ENCODE measurements at regions not wholly inside any gene's neighbourhood (a gene's known extent, or its start where the extent isn't known, plus 50 kb on each side); places are given as distances from the start of the nearest gene placed in this dataset.
"Not testable (repeated sequence)": the region's sequence is repeated elsewhere in the genome, so short reads cannot be mapped to it uniquely, and the experiment has no call there.

DNA sequence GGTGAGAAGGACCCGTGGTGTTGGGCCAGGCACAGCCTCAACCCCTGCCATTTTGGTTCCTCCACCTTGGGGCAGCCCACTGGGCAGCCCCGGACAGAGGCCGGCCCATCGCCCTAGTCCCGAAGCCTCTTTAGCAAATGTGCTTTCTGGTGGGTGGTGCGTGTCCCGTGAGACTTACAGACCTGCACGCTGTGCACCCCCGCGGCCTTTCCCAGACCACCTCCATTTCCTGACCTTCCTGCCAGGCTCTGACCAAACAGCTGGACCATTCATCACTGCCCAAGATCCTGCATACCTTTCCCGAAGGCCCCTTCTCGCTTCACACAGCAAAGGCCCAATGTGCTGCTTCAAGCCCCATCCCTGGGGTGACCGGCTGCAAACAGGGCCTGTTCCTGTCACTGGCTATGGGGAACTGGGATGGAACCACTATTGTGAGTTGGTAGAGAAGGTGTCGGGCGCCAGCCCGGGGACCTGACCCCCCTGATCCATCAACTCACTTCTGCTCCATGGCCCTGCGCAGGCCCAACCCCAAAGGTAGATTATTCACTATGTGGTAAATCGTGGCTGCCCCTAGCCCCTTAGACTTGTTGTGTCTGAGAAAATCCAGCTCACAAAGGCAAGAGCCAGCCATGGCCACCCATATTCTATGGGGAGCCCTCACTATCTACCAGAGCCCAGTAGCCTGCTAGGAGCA, 341.0 kb downstream of the EIPR1 start:
- no peak for DNase-seq (ENCODE audit: low read depth)

DNA sequence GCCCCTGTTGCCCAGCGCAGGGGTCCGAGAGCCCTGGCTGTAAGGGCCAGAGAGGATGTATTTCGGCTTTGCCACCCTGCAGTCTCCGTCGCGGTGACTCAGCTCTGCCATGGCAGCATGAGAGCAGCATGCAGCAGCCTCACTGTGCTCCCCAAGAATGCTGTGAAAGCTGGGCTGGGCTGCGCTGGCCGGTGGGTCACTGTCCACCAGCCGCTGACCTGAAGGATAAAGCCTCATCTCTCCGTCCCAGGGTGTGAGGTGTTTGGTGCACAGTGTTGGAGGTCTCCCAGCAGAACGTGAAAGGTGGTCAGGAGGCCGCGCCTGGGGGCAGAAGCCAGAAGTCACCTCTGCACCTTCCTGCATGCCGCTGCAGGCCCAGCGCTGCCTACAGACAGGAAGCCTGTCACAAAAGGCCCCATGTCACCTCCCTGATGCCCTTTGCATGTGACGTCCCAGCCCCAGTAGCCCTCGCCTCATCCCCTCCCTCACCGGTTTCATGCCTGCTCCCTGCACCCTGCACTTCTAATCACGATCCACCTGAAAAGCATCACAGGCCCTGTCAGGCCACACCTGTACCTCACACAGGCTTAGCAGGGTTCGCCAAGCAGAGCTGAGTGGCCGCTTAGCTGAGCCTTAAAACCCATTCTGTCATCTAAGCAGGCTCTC, 342.1 kb downstream of the EIPR1 start:
- DNase-seq (ENCODE audit: low read depth), result no peak

DNA sequence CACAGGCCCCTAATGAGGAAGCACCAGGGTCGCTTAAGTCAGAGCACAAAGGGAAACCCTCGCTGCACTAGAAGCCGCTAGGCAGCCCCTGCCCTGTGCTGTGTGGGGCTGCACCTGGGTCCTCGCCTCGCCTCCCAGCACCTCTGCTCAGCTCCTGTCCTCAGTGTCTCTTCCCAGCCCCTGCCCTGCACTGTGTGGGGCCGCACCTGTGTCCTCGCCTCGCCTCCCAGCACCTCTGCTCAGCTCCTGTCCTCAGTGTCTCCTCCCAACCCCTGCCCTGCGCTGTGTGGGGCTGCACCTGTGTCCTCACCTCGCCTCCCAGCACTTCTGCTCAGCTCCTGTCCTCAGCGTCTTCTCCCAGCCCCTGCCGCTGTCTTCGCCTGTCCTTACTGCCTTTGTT, 342.8 kb downstream of the EIPR1 start:
- no peak for DNase-seq (ENCODE audit: low read depth)

DNA sequence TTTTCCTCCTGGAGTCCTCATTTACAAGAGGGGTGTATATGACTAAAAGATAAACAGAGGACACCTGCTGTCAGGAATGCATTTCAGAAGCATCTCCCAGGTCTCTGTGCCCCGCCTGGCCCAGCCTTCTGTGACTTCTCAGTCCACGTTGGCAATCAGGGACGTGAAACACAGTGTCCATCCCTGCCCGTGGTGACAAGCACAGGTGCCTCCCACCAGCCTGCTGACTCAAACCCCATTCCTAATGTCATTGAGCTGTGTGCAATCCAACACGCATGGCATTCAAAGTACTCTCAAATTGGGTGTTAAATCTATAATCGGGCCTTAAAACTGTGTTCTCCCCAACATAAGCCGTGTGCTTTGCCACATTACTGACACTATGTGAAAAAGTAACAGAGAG, 343.2 kb downstream of the EIPR1 start:
- DNase-seq (ENCODE audit: low read depth), result no peak

DNA sequence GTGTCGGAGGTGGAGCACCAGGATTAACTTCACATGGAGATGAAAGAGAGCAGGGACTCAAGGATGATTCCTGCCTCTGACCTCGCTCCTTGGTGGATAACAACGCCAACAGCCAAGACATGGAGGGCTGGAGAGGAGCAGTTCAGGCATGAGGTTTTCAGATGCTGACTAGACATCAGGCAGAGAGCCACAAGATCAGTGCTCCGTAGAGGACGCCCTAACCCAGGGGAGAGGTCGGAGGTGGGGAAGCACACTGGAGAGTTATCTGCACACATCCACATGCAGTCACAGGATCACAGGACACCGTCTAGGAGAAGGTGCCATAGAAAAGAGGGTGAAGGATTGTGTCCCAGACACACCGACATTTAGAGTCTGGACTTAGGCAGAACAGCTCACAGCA, 344.3 kb downstream of the EIPR1 start:
- no peak for DNase-seq (ENCODE audit: low read depth)

DNA sequence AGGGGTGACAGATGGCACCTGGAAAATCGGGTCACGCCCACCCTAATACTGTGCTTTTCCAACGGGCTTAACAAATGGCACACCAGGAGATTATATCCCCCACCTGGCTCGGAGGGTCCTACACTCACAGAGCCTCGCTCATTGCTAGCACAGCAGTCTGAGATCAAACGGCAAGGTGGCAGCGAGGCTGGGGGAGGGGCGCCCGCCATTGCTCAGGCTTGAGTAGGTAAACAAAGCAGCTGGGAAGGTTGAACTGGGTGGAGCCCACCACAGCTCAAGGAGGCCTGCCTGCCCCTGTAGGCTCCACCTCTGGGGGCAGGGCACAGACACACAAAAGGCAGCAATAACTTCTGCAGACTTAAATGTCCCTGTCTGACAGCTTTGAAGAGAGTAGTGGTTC, 346.8 kb downstream of the EIPR1 start:
- DNase-seq (ENCODE audit: low read depth), result not testable (repeated sequence)

DNA sequence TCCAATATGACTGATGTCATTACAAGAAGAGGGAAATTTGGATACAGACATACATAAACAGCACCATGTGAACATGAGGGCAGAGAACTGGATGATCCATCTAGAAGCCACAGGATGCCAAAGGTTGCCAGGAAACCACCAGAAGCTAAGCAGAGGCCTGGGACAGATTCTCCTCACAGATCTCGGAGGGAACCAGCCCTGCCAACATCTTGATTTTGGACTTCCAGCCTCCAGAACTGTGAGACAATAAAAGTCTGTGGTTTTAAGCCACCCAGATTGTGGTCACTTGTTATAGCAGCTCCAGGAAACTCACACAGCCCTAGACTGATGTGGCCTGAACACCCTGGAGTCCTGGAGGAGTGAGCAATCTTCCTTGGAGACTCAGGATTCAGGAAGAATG, 351.6 kb downstream of the EIPR1 start:
- no peak for DNase-seq (ENCODE audit: low read depth)

DNA sequence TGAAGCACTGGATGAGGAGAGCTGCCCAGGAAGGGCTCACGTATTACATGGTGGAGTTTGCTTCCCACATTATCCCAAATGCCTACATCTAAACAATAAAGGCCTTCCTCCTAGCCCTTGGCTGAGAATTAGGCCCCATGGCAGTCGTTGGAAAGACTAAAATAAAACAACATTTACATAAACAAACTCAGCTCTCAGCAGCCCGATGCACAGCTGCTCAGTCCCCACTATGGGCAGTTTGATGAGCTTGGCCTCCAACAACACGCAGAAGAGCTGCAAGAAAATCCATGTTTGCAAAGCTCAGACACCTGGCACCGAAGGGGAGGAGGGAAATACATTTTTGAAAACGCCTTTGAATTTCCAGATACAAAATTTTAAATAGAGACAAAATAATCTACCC, 352.4 kb downstream of the EIPR1 start:
- no peak for DNase-seq (ENCODE audit: low read depth)

DNA sequence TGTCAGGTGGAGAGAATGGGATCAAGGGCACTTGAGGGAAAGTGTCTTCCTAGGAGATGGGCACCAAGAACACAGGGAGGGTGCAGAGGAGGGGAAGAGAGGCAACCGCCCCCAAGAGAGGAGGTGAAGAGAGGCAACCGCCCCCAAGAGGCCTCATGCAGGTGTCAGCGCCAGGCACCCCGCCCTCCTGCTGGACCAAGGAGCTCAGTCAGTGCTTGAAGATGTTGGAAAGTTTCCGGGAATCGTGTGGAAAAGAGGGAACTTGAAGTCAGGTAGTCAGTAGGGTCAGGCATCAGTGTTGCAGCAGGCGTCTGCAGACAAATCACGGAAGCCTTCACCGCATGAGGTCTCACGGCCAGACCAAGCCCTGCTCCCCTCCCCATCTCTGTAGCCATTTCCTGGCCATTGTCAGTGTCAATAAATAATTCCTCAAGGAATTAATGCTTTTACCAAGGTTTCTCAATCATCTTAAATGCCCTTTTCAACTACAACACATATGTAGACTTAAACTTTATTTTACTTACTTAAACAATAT, 353.1 kb downstream of the EIPR1 start:
- DNase-seq (ENCODE audit: low read depth), result no peak

DNA sequence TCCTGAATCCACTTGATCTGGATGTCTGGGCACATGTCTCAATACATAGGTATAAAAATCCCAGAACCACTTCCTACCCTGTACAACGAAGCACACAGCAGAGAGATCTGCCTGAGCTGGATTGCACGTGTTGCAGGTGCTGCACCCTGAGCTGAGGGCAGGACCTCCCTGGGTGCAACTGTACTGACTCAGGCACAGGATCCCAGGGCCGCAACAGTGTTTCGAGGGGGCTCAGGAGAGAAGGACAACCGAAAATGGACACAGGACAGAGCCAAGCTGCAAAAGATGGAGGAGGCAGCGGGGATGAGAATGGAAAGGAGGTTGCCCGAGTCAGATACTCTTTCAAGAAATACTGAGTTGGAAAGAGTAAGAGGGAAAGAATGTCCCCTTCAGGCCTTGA, 354.1 kb downstream of the EIPR1 start:
- DNase-seq (ENCODE audit: low read depth), result no peak

DNA sequence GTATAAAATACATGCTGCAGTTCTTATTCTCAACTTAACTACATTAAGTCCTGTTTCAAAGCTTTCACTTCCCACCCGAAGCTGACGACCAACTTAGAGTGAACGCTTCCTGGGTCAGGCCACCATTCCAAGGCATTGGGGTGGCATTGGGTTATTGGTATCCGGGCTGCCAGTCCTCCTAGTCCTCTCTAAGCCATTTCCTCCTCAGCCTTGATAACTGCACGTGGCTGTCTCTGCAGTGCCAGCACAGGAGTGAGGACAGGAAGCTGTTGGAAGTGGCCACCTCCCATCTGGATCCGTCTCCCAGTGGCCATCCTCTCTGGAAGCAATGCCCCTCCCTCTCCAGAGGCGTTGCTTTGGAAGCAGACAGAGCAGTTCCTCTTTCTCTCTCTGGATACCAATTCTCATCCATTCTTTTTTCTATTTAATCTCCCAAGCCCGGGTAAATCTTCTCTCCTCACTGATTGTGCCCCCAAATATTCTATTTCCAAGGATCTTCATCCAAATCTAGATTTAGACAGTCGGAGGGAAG, 354.7 kb downstream of the EIPR1 start:
- no peak for DNase-seq (ENCODE audit: low read depth)

DNA sequence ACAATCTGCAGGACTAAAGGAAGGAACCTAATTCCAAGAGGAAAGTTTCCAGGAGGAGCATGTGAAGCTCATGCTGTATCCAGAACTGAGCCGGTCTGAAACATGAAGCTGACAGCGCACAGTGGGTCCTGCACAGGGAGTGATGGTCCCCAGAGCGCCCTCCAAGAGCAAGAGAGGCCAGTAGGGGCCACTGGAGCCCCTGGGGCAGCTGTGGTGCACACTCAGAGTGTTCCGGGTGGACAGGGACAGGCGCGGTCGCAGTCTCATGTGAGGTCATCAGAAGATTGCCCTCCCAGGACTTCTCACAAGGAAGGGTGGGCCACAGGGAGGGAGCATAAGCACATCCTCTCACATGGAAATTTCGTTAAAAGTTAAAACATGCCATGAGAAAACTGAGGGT, 355.9 kb downstream of the EIPR1 start:
- DNase-seq (ENCODE audit: low read depth), result no peak

DNA sequence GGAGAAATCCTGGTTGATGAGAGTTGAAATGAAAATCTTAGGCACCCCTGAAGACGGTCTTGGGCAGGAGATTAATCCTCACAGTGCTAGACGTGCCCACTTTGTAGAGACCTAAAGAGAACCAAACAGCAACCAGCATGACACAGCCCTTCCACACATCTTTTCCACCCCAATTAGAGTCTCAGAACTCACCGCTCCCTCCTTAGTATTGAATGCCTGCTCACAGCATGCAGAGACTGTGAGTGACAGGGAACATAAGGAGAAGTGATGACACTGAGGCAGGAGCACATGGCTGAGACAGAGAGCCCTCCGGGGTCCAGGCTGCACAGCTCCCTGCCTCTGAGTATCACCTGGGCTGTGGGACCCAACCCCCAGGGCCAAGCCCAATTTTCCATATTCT, 367.6 kb downstream of the EIPR1 start:
- no peak for DNase-seq (ENCODE audit: low read depth)

DNA sequence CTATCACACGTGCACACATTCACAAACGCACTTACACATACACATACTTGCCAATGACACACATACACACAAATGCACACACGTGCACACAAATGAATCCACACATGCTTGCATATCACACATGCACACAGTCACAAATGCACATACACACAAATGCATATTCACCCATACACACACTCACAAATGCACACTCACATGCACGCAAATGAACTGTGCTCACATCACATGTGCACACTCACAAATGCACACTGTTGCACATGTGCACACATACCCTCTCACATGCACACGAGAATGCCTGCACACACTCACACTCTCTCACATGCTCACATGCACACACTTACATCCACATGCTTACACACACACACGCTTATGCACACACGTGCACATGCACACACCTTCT, 368.1 kb downstream of the EIPR1 start:
- DNase-seq (ENCODE audit: low read depth), result no peak

DNA sequence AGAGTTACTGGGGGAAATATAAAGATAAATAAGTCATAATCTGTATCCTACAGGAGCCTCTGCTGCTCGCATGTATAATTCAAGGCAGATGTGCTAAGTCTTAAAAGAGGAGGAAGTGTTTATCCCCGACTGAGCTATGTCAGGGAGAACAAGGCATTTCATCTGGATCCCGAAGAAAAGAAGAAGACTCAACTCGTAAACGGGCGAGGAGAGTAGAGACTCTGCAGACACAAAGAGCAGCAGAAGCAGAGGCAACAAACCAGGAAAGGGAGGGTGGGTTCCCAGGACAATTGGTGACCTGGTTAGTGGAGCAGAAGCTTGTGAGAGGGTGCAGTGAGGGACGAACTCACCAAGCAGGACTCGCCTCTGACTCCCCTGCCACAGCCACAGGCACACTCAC, 368.6 kb downstream of the EIPR1 start:
- no peak for DNase-seq (ENCODE audit: low read depth)

DNA sequence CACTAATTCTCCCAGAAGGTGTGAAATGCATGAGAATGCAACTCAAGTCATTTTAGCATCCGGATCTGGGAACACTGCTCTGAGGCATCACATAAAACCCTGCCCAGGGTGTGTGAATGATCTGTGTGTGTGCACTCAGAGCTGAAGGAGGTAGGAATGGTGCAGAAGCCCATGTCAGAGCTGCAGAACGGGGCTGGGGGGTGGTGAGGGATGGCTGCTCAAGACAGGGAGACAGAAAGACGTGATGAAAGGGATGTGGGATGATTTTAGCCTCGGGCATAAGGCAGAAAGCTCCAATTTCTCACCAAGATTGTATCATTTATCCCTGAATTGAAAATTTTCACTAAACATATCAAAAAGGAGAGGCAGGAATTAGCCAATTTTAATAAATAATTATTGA, 369.1 kb downstream of the EIPR1 start:
- no peak for DNase-seq (ENCODE audit: low read depth)

DNA sequence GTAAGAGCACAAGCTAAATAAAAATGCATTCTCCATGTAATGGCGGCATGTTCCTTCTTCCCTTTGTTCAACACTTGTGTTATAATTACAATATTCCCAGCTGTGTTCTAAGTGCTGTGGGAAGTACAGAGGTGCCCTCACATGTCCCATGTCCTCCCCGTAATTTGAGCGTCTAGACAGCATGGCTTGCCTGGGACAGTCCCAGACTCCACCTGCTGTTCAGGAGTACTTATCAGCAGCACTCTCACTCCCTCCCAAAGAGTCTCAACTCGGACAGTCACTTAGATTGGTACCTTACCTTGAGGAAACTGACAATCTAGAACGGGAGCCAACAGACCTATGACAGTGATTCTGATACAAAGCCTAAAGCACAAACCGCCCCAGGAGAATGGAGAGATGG, 370.5 kb downstream of the EIPR1 start:
- DNase-seq (ENCODE audit: low read depth), result no peak

DNA sequence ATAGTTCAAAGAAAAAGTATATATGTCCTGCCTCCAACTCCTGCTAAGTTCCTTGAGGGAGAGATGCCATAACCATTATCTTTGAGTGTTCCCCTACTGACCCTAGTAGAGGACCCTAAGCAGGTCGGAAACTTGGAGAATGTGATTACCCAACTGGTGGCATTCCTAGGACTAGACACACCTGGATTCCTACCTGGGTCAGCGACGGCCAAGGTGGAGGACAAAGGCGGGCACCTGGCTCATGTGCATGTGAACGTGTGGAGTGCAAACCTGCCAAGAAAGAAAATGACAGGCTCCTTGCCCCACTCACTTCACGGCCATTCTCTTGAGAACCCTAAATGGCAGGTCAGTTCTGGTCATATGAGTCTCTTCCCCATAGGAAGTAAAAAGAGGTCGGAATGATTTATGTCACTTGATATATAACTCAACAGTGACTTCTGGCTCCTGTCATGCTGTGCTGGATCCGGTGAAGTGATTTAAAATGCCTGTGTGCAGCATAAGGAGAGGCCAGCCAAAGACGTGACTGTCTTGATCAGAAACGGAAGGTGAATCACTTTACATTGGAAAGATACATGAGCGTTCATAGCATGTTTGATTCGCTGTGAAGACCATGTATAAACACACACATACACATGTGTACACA, 371.6 kb downstream of the EIPR1 start:
- no peak for DNase-seq (ENCODE audit: low read depth)

DNA sequence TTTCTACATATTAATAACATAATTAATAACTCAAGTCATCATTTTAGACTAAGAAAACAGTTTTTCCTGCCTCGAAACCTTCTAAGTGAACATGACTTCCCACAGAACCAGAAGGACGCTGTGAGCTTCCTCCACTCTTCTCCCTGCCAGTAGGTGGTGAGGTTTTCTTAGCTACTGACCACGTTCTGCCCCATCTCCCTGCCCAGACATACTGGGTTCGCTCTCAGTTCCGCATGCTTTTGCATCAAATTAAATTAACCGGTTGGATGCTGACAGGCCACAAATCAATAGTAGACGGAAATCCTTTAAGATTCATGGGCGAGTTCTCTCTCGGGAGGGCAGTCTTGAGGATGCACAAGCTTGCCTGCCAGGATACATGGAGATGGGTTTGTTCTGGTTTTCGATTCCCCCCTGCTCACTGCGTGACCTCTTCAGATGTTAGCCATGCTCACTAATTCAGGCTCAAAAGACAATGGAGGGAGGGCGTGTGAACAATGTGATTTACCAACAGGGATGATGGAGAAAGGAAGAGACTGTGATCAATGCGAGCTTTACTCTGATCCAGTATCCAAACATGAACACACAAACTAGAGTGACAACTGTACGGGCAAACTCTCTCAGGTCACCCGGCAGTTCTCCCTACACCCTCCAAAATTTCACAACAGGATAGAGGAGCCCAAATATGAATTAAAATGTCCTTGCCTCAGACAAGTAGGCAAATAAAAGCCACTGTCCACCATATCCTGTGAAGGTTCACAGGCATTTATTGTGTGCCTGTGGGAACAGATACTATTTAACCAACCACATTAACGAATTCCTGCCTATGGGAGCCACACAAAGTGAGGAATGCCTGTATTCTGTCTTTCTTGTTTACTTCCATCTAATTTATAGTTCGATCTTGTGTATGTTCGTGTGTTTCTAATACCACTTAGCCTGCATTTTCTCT, 375.7 kb downstream of the EIPR1 start:
- no peak for DNase-seq (ENCODE audit: low read depth)

DNA sequence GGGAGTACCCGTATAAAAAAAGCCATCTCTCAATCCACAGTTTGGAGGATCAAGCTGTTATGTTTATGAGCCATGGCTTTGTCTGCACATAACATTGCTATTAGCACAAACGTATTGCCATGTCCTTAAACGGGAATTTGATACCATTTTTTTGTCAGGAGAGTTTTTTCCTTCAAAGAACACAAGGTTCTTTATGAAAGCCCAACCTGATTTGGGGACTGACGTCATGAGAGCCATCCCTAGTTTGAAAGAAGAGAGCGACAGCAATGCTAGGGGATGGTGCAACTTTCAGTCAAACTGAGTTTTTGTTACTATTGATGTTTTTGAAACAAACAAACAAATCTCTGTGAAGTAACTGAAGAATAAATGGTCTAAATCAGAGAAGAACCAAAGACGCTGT, 376.6 kb downstream of the EIPR1 start:
- no peak for DNase-seq (ENCODE audit: low read depth)

DNA sequence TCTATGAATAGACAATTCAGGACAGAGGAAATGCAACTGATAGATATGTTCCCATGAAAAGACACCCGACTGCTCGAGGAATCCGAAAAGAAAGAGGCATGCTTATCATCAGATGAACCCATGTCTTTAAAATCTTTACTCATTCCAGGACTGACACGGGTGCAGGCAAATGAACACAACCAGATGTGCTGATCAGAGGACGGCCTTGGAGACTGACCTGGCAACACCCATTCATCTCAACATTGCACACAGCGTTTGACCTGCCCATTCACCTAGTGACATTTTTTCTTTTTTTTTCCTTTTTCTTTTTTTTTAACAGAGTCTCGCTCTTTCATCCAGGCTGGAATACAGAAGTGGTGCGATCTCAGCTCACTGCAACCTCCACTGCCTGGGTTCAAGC, 377.5 kb downstream of the EIPR1 start:
- no peak for DNase-seq (ENCODE audit: low read depth)

DNA sequence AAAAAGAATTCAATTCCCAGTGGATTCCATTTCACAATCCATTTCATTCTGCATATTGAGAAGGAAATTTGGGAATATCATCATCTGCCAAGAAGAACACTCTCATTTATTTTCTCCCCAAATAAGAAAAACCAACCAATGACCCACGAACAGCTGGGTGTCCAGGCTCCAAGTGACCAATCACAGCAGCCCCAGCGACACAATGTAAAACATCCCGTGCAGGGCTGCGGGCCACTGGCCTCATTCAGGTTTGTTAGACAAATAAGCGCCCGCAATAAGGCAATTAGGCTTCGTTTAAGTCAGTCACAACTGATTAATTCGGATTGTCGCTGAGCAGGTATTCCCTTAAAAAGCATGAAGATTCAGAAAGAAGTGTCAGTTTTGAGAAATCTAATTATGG, 378.6 kb downstream of the EIPR1 start:
- DNase-seq (ENCODE audit: low read depth), result no peak

Data from GM04503 (cell line).